Cardiac fibroblast (primary cell): ENCODE measurements at regions not wholly inside any gene's neighbourhood (a gene's known extent, or its start where the extent isn't known, plus 50 kb on each side); places are given as distances from the start of the nearest gene placed in this dataset.
"Not testable (repeated sequence)": the region's sequence is repeated elsewhere in the genome, so short reads cannot be mapped to it uniquely, and the experiment has no call there.

Source experiments
- DNase-seq, 2 donors: peaks; one replicate each; pipeline versions ENCODE4 v3.0.0 to v3.0.0-alpha.2; 2010; ENCODE audit warnings: low read depth in 2 of 2
- H3K4me3 ChIP-seq, 2 donors: replicated peaks in 1 of 2; 1 replicate in 1 of 2; 2 replicates in 1 of 2; pipeline ENCODE4 v1.5.1; 2011; ENCODE audit warnings: low read depth in 2 of 2, low read length in 2 of 2, mild to moderate bottlenecking in 2 of 2, moderate library complexity in 1 of 2
- TF ChIP-seq, protein P1 (sequence below): IDR thresholded peaks from one replicate; pipeline ENCODE4 v1.5.1; 2011; ENCODE audit warnings: low read depth, mild to moderate bottlenecking, low read length, inconsistent platforms

DNA sequence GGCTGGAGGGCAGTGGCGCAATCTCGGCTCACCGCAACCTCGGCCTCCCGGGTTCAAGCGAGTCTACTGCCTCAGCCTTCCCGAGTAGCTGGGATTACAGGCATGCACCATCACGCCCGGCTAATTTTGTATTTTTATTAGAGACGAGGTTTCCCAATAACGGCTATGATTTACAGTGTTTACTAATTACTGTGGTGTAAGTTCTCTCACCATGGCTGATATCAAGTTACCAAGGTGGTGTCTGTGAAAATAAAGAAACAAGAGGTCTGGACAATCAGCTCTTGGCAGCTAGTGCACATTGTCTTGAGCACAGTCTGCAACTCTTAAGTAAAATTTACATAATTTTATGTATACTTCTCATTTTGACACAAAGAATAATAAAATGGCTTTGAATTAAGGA lies 385.5 kb upstream of the COX7C start:
- no peak for DNase-seq
- TF ChIP-seq, protein P1, sequence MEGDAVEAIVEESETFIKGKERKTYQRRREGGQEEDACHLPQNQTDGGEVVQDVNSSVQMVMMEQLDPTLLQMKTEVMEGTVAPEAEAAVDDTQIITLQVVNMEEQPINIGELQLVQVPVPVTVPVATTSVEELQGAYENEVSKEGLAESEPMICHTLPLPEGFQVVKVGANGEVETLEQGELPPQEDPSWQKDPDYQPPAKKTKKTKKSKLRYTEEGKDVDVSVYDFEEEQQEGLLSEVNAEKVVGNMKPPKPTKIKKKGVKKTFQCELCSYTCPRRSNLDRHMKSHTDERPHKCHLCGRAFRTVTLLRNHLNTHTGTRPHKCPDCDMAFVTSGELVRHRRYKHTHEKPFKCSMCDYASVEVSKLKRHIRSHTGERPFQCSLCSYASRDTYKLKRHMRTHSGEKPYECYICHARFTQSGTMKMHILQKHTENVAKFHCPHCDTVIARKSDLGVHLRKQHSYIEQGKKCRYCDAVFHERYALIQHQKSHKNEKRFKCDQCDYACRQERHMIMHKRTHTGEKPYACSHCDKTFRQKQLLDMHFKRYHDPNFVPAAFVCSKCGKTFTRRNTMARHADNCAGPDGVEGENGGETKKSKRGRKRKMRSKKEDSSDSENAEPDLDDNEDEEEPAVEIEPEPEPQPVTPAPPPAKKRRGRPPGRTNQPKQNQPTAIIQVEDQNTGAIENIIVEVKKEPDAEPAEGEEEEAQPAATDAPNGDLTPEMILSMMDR: no peak
- H3K4me3 ChIP-seq: no peak overlapping the region

DNA sequence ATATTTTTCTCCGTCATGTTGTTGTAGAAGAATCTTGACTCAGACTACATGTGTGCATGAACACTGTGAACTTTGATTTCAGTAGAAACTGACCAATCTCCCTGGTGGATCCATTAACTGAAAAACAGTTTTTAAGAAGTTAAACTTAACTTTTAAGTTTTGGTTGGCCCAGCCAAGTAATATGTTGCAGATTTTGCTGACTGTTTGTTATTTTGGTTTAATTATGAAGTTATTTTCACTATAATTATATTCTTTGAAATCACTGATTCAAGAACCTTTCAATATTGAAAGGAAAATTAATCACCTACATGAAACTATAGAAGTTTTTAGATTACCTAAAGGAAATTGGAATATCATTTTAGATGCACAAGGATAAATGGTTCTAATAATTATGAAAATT lies 373.6 kb upstream of the COX7C start:
- DNase-seq: no peak
- TF ChIP-seq, protein P1: no peak
- H3K4me3 ChIP-seq: no peak overlapping the region

DNA sequence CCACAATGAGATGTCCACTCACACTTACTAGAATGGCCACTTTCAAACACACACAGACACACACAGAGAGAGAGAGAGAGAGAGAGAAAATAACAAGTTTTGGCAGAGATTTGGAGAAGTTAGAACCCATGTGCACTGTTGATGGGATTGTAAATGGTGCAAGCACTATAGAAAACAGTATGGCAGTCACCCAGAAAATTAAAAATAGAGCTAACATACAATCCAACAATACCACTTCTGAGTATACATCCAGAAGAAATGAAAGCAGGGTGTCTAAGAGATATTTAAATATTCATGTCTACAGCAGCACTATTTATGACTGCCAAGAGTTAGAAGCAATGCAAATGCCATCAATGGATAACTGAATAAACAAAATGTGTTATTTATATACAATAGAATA lies 359.9 kb upstream of the COX7C start:
- TF ChIP-seq, protein P1: no peak
- no peak overlapping the region for H3K4me3 ChIP-seq
- DNase-seq: no peak

DNA sequence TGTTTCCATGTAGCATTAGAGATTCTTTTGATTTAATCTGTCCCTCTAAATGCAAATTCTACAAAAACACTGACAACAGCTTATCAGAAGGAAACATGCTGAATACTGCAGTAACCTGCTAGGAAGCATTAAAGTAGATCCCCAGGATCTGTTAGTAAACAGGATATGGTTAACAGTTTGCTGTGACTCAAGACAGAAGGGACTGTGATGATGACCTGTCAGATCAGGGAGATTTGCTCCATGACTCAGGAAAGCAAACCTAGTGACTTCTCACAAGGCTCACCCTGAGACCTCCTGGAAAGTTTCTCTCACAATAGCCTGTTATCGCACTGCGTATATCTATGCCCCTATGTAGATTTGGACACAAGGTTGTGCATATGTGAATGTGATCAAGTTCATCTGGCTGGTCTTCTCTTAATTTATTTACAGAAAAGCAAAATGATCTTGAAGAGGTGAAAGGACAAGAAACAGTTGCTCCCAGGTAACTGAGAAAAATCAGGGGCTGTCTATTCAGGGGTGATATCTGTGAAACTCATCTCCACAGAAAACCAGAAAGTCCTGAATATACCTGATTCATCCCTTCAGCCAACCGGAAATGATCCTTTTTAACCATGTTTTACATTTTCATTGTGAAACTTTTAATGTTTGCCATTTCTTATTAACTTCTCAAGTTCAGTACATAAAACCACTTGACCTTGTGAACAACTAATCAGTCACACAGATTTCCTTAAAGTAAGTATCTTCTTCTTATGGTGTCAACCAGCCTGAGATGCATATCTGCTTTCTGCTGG lies 333.1 kb upstream of the COX7C start:
- H3K4me3 ChIP-seq, DNase-seq: not testable (repeated sequence)

DNA sequence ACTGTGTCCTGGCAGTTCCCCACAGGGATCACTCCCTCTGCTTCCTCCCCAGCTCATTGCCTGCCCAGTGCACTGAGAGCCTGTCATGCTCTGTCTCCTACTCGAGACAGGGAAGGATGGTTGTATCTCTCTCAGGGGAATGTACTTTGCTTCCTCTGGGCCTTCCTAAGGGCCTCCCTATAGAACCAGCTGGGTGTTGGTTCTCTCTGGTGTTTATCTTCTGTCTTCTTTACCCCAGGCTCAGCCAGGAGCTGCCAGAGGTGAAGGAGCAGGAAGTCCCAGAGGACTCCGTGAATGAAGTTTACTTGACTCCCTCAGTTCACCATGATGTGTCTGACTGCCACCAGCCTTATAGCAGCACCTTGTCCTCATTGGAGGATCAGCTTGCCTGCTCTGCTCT lies 330.3 kb upstream of the COX7C start:
- not testable (repeated sequence) for H3K4me3 ChIP-seq, DNase-seq

DNA sequence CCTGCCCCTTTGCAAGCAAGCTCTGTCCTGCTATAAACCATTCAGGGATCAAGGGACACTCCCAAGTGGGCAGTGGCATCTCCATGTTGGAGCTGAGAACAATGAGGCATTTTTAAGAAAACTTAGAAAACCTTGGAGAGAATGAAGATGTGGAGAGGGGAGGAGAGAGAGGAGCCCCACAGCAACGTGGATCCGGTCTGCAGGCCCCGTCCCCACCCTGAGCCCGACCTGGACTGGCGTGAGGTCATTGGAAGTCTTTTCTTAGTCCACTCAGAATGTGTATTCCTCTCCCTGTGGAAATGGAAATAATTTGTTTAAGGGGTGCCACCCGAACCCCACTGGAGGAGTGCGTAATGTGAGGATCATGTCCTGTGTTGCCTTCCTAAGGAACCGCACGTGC lies 328.0 kb upstream of the COX7C start:
- H3K4me3 ChIP-seq, DNase-seq: not testable (repeated sequence)

DNA sequence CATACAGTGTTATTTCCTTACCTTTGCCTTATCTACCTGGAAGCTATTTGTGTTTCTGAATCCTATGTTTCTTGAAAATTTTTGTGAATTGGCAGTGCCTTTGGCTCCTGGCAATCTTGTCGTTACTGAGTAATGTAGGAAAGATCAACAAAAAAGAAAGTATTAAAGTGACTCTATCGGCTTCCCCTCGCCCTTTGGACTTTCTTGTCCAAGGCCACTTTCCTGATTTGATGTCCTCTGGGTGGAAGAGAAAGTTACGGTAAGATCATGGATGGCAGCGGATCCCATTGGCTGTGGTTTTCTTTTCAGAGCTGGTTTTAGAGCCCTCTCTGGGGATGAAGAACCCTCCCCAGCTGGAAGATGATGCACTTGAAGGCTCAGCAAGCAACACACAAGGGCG lies 324.9 kb upstream of the COX7C start:
- not testable (repeated sequence) for H3K4me3 ChIP-seq, DNase-seq

DNA sequence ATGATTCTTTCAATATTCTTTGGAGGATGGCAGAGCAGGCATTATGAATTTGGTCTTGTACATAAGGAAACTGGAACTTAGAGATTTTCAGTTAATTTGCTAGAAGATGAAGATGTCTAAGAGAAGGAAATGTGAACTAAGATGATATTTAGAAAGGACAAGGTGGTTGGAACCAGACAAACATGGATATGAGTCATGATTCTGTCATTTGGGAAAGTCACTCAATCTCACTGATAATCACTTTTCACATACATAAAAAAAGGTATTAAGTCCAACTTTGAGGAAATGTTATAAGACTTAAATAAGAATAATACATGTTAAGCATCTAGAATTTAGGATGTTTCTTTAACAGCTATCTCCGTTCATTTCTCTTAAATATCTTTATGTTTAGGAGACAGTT lies 315.1 kb upstream of the COX7C start:
- not testable (repeated sequence) for H3K4me3 ChIP-seq, DNase-seq

DNA sequence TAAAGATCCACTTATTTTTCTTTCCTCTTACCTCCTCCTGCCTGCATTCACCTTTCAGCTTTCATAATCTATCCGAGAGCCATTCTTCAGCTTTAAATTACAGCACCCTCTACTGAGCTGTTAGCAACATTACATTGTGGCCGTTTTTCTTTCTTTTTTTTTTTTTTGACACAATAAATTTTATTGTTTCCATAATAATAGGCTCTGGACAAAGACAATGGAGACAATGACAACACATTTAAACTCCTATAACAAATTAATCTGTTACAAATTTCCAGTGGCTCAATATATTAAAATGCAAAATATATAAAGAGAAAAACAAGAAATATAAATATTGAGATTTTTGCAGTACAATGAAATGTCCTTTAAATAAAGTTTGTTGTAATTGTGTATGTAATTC lies 312.7 kb upstream of the COX7C start:
- not testable (repeated sequence) for H3K4me3 ChIP-seq
- DNase-seq: peak; percentile 11 to 15
- TF ChIP-seq, protein P1: peak; percentile 37
